Activated naive CD4-positive, alpha-beta T cell (primary cell): ENCODE measurements at regions not wholly inside any gene's neighbourhood (a gene's known extent, or its start where the extent isn't known, plus 50 kb on each side); places are given as distances from the start of the nearest gene placed in this dataset.
A peak's percentile ranks its signal among the peaks of the same experiment; 100 is the strongest.

Experiments used
- DNase-seq, 4 experiments: peaks; one replicate each; lab custom pipeline; 2025; lab: John Stamatoyannopoulos, UW

DNA sequence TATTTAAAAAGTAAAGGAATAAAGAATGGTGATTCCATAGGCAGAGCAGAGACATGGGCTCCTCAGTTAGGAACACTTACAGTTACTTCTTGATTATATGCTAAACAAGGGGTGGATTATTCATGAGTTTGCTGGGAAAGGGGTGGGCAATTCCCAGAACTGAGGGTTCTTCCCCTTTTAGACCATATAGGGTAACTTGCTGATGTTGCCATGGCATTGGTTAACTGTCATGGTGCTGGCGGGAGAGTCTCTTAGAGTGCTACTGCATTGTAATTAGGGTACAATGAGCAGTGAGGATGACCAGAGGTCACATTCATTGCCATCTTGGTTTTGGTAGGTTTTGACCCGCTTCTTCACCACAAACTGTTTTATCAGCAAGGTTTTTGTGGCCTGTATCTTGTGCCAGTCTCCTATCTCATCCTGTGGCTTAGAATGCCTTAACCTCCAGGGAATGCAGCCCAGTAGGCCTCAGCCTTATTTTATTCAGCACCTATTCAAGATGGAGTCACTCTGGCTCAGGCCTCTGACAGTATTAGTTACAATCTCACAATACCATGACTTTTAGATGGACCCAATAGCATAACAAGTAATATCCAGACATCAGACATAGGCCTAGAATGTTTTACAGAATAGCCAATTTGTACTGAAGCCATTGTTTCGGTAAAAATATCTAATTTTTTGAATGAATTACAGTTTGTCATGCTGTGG, 106.8 kb downstream of the ZBTB18 start:
- no peak for DNase-seq

DNA sequence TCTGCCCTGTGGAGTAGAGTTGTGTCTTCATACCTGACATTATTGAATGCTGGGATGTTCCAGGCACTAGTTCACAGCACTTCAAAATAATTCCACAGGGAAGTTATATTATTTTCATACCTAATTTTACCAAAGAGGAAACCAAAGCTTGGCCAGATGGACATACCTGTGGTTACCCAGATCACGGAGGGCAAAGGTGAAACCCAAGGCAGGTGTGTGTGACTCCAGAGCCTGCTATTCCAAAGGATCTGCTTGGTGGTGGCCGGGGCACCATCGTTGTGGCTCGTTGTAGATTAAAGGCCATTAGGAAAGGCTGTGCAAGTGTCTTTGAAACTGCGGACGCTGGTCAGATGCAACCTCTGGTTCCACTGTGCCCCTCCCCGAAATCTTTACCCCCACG, 108.6 kb downstream of the ZBTB18 start:
- DNase-seq, result no peak

DNA sequence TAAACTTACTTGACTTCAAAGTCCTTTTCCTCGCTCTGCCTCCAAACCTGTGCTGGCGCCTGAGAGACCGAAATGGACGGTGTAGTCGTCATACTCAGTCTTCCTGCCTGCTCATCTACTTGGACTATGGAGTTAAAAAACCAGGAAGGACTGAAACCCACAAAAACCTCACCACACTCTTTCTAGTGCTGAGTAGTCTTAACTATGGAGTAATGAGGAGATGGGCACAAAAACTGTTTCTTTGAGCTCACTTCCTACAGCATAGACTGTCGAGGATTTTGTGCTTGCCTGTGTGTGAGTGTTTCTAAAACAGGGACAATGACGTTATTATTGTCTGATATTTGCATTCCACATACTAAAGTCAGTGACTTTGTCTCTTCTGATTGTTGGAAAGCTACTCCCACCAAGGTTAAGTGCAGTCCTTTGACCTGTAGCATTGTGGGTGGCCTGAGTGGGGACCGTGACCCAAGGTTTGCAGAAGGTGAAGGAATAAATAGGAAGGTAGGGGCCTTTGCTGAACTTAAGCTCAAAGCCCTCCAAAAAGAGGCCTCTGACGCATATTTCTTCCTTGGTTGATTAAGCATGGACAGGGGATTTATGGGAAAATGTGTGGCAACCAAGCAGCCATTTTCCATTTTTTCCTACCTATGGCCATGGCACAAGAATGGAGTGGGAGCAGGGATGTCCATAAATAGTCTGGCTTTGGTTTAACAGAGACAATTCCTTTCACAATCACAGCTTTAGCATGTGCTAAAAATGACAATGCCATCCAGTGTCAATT, 109.6 kb downstream of the ZBTB18 start:
- peak in 1 of 4 experiments; percentile 11 for DNase-seq

GRCh38 chr1:244161236-244161510, 110.1 kb downstream of the ZBTB18 start:
- DNase-seq, result no peak

DNA sequence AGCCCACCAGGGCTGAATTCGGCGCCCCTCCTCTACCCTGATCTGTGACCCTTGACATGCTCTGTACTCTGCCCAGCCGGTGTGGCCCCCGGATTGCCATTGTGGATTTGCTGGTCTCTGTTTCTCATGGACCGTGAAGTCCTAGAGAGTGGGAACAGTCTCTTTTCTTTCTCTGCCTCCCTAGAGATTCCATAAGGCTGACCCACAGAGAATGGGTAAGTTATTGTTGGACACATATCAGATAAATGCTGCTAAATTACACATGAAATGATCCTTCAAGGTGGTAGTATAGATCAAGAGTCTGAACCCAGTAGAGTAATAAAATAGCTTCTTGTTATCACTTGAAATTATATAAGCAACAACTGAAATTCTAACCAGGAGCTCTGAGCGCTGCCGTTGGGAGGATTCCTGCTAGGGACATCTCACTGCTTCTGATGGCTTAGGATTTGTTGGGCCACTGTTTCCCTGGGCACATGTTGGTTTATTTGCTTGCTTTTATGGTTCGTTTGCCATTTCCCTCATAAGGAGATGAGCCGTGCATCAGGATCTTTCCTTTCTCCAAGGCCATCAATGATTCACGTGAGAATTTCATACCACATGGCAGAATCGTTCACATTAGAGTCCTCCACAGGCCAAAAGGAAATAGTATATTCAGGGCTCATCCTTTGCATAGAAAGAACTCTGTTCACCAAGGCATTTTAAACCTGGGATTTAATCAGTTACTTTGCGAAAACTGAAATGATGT, 111.9 kb downstream of the ZBTB18 start:
- DNase-seq, result no peak

DNA sequence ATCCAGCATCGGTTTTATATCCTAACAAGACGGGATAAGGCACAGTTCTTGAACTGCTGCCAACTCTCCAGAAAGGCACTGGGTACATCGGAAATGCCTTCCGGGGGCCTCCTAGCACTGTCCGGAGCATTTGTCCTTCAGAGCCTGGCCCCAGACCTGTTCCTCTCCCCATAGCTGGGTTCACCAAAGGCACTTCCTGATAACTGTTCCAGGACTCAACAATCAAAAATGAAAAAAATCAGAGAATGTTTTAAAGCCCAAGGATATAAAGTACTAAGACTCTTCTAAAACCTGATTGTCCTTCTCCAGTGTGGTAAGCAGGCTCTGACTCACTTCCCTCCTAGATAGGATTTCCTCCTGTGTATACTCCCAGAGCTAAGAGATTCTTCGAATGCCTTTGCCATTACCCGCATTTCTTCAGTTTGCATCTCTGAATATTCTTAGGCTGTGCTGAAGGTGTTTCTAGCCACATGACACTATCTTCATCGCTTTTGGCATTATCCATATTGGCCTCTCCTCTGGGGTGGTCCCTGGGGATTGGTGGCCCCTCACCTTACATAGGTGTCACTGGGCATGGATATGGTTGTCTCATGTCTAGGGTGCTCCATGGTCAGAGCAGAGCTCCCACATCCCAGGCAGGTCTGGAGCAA, 112.9 kb downstream of the ZBTB18 start:
- no peak for DNase-seq

- no peak for DNase-seq
Measured at GRCh38 chr1:244164511-244164890, 113.4 kb downstream of the ZBTB18 start.

GRCh38 chr1:244165021-244165420, 113.9 kb downstream of the ZBTB18 start:
- DNase-seq, result no peak

GRCh38 chr1:244165701-244166100, 114.6 kb downstream of the ZBTB18 start:
- DNase-seq, result no peak

DNA sequence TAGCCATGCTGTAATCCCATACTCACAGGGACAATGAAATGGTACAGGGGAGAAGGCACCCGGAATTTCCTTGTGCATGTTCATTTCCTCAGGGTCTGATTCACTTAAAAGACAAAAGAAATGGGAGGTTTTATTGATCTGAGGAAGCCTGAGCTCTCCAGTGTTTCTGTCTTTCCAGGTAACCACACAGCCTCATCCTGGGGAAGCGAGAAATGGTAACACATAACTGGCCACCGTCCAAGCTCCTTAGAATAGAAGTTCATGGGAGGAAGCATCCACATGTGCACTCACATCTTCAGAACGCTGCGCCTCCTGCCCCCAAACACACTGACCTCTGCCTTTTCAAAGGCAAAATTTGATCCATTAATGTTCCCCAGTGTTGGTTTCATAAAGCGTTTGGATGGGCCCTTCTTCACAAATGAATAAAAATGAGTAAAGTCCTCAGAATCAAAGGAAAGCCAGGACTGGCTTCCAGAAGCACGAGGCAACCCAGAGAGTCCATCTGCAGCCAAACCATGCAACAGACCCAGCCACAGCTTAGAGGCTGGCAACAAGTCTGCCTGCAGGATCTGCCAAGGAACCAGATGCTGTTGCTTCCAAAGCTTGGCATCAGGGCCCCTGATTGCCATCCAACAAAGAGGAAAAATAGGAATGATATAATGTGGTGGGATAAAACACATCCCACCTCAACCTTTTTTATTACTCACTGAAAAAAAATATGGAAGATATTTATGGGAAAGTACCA, 120.3 kb downstream of the ZBTB18 start:
- no peak for DNase-seq

DNA sequence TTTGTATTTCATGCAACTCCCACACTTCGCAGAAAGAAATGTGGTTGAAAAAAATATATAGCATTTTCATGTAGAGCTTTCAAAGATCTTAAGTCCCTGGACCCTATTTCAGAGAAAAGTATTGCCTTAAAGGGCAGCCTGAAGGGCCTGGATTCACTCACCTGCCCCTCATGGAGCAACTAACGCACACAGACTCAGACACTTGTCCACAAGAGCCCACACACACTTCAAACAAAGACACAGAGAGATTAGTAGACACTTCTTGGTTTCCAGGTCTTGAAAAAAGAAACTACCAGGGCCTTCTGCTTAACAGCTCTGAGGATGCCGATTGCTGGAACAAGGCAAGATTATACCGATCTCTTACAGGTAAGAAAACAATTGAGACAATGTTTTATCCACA, 122.2 kb downstream of the ZBTB18 start:
- no peak for DNase-seq

DNA sequence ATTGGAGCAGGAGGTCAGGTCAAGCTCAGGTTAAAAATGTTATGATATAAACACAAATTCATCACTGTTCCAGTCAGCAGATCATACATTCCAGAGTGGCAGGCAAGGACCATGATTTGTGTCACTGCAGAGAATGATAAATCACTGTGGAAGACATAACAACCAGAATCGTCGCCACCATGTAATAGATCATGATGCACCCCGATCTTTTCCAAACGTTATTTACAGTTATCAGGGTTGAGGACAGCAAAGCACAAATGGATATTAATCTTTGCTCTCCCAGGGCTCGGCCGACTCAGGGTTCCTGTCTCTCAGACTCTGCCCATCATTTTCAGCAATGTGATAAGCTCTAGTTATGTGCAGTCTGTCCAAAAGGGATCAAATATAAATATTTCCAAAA, 122.7 kb downstream of the ZBTB18 start:
- DNase-seq, result no peak

GRCh38 chr1:244174922-244175521, 123.9 kb downstream of the ZBTB18 start:
- no peak for DNase-seq

GRCh38 chr1:244176201-244176600, 125.1 kb downstream of the ZBTB18 start:
- DNase-seq, result no peak

DNA sequence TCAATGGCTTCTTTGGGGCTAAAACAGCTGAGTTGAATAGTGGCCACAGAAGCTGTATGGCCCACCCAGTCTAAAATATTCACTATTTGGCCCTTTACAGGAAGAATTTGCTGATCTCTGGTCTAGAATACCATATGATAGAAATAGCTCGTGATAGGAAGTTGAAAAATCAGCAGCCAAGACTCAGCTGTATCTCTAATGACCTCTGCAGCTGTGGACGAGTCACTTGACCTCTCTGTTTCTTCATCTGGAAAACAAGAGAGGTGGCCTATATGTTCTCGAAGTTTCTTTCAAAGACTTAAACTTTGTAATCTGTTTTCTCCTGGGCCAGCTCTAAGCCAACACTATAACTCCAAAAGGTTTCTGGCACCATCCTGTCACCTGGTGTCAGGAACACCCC, 129.2 kb downstream of the ZBTB18 start:
- DNase-seq, result no peak

DNA sequence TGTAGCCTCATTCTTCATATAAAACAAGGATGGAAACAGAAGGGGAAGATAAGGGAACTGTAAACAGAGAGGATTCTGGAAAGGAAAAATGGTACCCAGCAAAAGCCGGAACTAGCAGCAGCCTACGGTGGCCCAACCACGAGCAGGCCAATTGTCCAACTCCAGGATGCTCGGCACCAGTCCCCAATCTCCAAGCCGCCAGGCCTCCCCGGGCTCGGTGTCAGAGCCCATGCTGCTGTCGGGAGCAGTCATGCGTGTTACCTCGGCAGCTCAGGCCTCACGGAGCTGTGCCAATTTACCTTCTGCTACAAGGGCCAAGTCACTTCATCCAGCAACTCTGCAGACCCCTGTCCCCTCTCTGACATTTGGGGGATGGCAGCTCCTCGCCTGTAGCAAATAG, 130.8 kb downstream of the ZBTB18 start:
- no peak for DNase-seq

DNA sequence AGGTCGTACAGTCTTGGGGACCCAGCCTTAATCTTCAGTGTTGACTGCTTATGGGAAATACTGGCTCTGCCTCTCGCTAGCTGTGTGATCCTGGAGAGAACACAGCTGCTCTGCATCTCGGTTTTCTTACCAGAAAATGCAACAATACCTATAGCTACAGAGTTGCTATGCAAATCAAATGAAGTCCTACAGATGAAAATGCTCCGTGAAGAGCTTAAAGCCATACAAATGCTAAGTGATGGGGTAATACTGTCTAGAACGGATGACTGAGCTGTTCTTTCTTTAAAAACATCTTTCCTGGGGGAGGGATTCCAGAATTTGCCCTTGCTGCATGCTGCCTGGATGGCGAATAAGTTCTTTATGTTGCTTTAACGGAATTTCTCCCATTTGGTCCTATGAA, 132.0 kb downstream of the ZBTB18 start:
- DNase-seq, result no peak

- DNase-seq, result no peak
Measured at GRCh38 chr1:244186372-244186771, 135.3 kb downstream of the ZBTB18 start.

DNA sequence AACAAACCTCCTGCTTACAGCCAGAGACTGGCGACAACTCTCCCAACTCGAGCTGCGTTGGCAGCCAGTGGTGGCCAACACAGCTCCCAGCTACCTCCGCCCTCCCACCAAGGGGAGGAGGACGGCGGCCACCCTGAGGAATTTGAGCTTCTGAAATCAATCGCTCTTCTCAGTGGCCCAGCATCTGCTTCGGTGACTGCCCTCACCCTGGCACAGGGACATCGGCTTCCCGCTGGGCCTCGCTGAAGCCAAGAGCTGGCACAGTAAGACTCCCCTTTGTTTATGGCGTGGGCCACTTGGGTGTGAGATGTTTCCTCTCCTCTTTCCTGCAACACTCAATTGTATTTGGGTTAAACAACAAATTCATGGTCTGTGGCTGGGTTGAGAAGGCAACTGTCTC, 136.2 kb downstream of the ZBTB18 start:
- no peak for DNase-seq

DNA sequence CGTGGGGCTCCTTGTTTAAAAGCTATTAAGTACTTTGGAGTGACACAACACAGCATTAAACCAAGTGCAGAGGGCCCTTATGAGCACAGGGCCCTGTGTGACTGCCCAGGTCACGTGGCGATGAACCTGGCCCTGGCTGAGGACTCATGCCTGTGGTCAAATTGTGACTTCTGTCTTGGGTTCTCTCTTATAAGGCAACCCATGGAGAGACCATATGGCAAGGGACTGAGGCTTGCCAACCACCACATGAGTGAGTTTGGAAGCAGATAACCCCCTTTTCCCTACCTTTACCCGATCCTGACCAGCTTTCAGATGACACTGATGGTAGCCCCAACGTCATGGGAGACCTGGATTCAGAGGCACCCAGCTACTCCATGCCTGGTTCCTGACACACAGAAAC, 140.5 kb downstream of the ZBTB18 start:
- no peak for DNase-seq

DNA sequence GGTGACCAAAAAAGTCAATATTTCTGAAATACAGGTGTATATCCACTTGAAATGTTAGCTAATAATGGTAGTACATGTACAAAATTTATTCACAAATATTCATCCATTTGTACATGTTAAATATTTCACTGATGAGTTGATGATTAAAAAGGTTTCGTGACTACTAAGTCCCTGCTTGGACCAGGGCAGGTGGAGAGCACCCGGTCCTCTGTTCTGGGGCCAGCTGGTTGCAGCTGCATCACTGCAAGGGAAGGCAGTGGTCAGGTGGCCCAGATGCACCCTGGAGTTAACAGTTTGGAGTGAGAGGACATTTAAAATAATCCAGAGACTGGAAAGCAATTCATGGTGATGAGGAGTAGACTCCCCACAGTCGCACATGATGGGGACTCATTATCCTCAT, 141.2 kb downstream of the ZBTB18 start:
- no peak for DNase-seq
